Omental fat pad (tissue), 3 donors: ENCODE measurements at regions not wholly inside any gene's neighbourhood (a gene's known extent, or its start where the extent isn't known, plus 50 kb on each side); places are given as distances from the start of the nearest gene placed in this dataset.

ENCODE experiments used
- ATAC-seq: fragments of 150-250 bp; one replicate; pipeline ENCODE4 v1.9.1; 2016; ENCODE audit warnings: mild to moderate bottlenecking, moderate library complexity; ENCODE audit not compliant: low FRiP score
- DNase-seq: peaks from one replicate; pipeline ENCODE4 v3.0.0-alpha.2; 2019; ENCODE audit warnings: low spot score
- CTCF ChIP-seq, 3 donors: fragments of 450-650 bp; IDR thresholded peaks; one replicate each; pipeline ENCODE4 v1.5.1; 2016 to 2017; ENCODE audit warnings: antibody characterized with exemption in 3 of 3, mild to moderate bottlenecking in 3 of 3, moderate library complexity in 2 of 3

- DNase-seq (no peak), ATAC-seq (no peak)
- no peak for TF ChIP-seq CTCF (IDR thresholded peaks at IDR 0.05)
Observed at GRCh38 chr10:64275774-64276173, 754.6 kb downstream of the REEP3 start.

GRCh38 chr10:64277536-64277935 lies 756.3 kb downstream of the REEP3 start:
- no peak for ATAC-seq
- DNase-seq, result no peak
- no peak for TF ChIP-seq CTCF (IDR thresholded peaks at IDR 0.05)

- DNase-seq (no peak), ATAC-seq (no peak)
- no peak for TF ChIP-seq CTCF (IDR thresholded peaks at IDR 0.05)
Observed at GRCh38 chr10:64283621-64284020, 762.4 kb downstream of the REEP3 start.

- DNase-seq (no peak), ATAC-seq (no peak)
- TF ChIP-seq CTCF (IDR thresholded peaks at IDR 0.05), result no peak
Observed at GRCh38 chr10:64286533-64286932, 765.3 kb downstream of the REEP3 start.

GRCh38 chr10:64288404-64288803 lies 767.2 kb downstream of the REEP3 start:
- no peak for TF ChIP-seq CTCF (IDR thresholded peaks at IDR 0.05)
- ATAC-seq (no peak), DNase-seq (no peak)

- ATAC-seq (no peak), DNase-seq (no peak)
- no peak for TF ChIP-seq CTCF (IDR thresholded peaks at IDR 0.05)
Observed at GRCh38 chr10:64303566-64303965, 782.4 kb downstream of the REEP3 start.

- TF ChIP-seq CTCF (IDR thresholded peaks at IDR 0.05), result no peak
Observed at GRCh38 chr10:64306729-64307327, 785.6 kb downstream of the REEP3 start.

More at GRCh38 chr10:64306729-64307327, 785.6 kb downstream of the REEP3 start:
- ATAC-seq (no peak), DNase-seq (no peak)
